Right atrium auricular region (tissue), 2 donors: ENCODE measurements at regions not wholly inside any gene's neighbourhood (a gene's known extent, or its start where the extent isn't known, plus 50 kb on each side); places are given as distances from the start of the nearest gene placed in this dataset.

ENCODE experiments used
- DNase-seq: peaks from one replicate; pipeline ENCODE4 v3.0.0-alpha.2; 2019; ENCODE audit warnings: low spot score
- H3K27ac ChIP-seq, 2 donors: fragments of 200-600 bp; sonication (generic); 1 replicate in 1 of 2; 2 replicates in 1 of 2; pipeline ENCODE4 v1.5.1; 2016 to 2019
- H3K27me3 ChIP-seq, 2 donors: fragments of 200-600 bp; sonication (generic); one replicate each; pipeline versions ENCODE4 v1.5.1 to v1.6.0; 2017 to 2019
- H3K36me3 ChIP-seq: fragments of 200-600 bp; sonication (generic); one replicate; pipeline ENCODE4 v1.5.1; 2016
- H3K4me1 ChIP-seq, 2 donors: fragments of 200-600 bp; sonication (generic); one replicate each; pipeline versions ENCODE4 v1.5.1 to v1.6.0; 2017 to 2019
- H3K4me3 ChIP-seq, 2 donors: fragments of 200-600 bp; sonication (generic); 1 replicate in 1 of 2; 2 replicates in 1 of 2; pipeline ENCODE4 v1.5.1; 2017 to 2019; ENCODE audit warnings: mild to moderate bottlenecking in 1 of 2, moderate library complexity in 1 of 2
- H3K9me3 ChIP-seq, 2 donors: fragments of 200-600 bp; sonication (generic); one replicate each; pipeline ENCODE4 v1.5.1; 2019
- CTCF ChIP-seq, 2 donors: fragments of 200-600 bp; sonication (generic); IDR thresholded peaks; one replicate each; pipeline ENCODE4 v1.5.1; 2019; ENCODE audit warnings: antibody characterized with exemption in 2 of 2

GRCh38 chr2:11104794-11105660 lies 50.2 kb upstream of the SLC66A3 start:
- H3K9me3 ChIP-seq = no peaks in the 10 kb centered on the region
- TF ChIP-seq CTCF (IDR thresholded peaks at IDR 0.05) = no peak
- no peaks in the 10 kb centered on the region for H3K4me1 ChIP-seq
- H3K27me3 ChIP-seq = no peaks in the 10 kb centered on the region
- no peak overlapping the region for H3K27ac ChIP-seq
- H3K4me3 ChIP-seq = no peak overlapping the region
- DNase-seq = no peak
- H3K36me3 ChIP-seq = no peaks in the 10 kb centered on the region
